HG03108 (cell line): ENCODE measurements at regions not wholly inside any gene's neighbourhood (a gene's known extent, or its start where the extent isn't known, plus 50 kb on each side); places are given as distances from the start of the nearest gene placed in this dataset.

Experiments
- ATAC-seq: cut with Tn5 transposase; IDR thresholded peaks from one replicate; pipeline ENCODE4 v1.9.1; 2021; ENCODE audit warnings: moderate library complexity; ENCODE audit not compliant: unreplicated experiment

GRCh38 chr2:20523073-20523798, 76.4 kb downstream of the RHOB start:
- ATAC-seq = no peak

GRCh38 chr2:20523799-20524187, 76.9 kb downstream of the RHOB start:
- no peak for ATAC-seq

GRCh38 chr2:20524412-20525040, 77.7 kb downstream of the RHOB start:
- peak; percentile 76 for ATAC-seq

- peak; percentile 85 for ATAC-seq
Measured at GRCh38 chr2:20525041-20526035, 78.5 kb downstream of the RHOB start.

- ATAC-seq = no peak
Measured at GRCh38 chr2:20526160-20526559, 79.3 kb downstream of the RHOB start.

- no peak for ATAC-seq
Measured at GRCh38 chr2:20526708-20527107, 79.8 kb downstream of the RHOB start.

- no peak for ATAC-seq
Measured at GRCh38 chr2:20528713-20529112, 81.8 kb downstream of the RHOB start.

- ATAC-seq = no peak
Measured at GRCh38 chr2:20530520-20530919, 83.6 kb downstream of the RHOB start.

GRCh38 chr2:20531633-20532262, 84.9 kb downstream of the RHOB start:
- ATAC-seq = no peak

- ATAC-seq = no peak
Measured at GRCh38 chr2:20532634-20533437, 86.0 kb downstream of the RHOB start.

GRCh38 chr2:20533993-20534622, 87.2 kb downstream of the RHOB start:
- no peak for ATAC-seq

GRCh38 chr2:20534913-20535801, 88.3 kb downstream of the RHOB start:
- ATAC-seq = no peak

GRCh38 chr2:20536619-20537422, 89.9 kb downstream of the RHOB start:
- no peak for ATAC-seq

GRCh38 chr2:20537423-20538307, 90.8 kb downstream of the RHOB start:
- ATAC-seq = no peak

GRCh38 chr2:20538308-20539132, 91.6 kb downstream of the RHOB start:
- no peak for ATAC-seq

- ATAC-seq = no peak
Measured at GRCh38 chr2:20539133-20539719, 92.4 kb downstream of the RHOB start.
